HG03139 (cell line): ENCODE measurements at regions not wholly inside any gene's neighbourhood (a gene's known extent, or its start where the extent isn't known, plus 50 kb on each side); places are given as distances from the start of the nearest gene placed in this dataset.
"Not testable (repeated sequence)": the region's sequence is repeated elsewhere in the genome, so short reads cannot be mapped to it uniquely, and the experiment has no call there.

ENCODE experiments used
- ATAC-seq: cut with Tn5 transposase; IDR thresholded peaks from one replicate; pipeline ENCODE4 v1.9.1; 2021; ENCODE audit not compliant: unreplicated experiment

GRCh38 chr5:56733580-56733979, 81.8 kb upstream of the MAP3K1 start:
- no peak for ATAC-seq

GRCh38 chr5:56732121-56732520, 83.2 kb upstream of the MAP3K1 start:
- ATAC-seq: no peak

GRCh38 chr5:56731473-56731872, 83.9 kb upstream of the MAP3K1 start:
- not testable (repeated sequence) for ATAC-seq

- ATAC-seq: no peak
Observed at GRCh38 chr5:56729488-56729887, 85.9 kb upstream of the MAP3K1 start.

- ATAC-seq: no peak
Observed at GRCh38 chr5:56725711-56726411, 89.5 kb upstream of the MAP3K1 start.

GRCh38 chr5:56724857-56725256, 90.5 kb upstream of the MAP3K1 start:
- ATAC-seq: not testable (repeated sequence)

GRCh38 chr5:56722317-56722716, 93.0 kb upstream of the MAP3K1 start:
- ATAC-seq: no peak

GRCh38 chr5:56717253-56717987, 97.9 kb upstream of the MAP3K1 start:
- ATAC-seq: no peak

- no peak for ATAC-seq
Observed at GRCh38 chr5:56715986-56716385, 99.4 kb upstream of the MAP3K1 start.

GRCh38 chr5:56712895-56713591, 102.3 kb upstream of the MAP3K1 start:
- ATAC-seq: no peak

- no peak for ATAC-seq
Observed at GRCh38 chr5:56710826-56711590, 104.3 kb upstream of the MAP3K1 start.

GRCh38 chr5:56706504-56706903, 108.8 kb upstream of the MAP3K1 start:
- no peak for ATAC-seq

GRCh38 chr5:56705217-56705616, 110.1 kb upstream of the MAP3K1 start:
- ATAC-seq: no peak

- ATAC-seq: no peak
Observed at GRCh38 chr5:56703952-56704351, 111.4 kb upstream of the MAP3K1 start.

GRCh38 chr5:56700711-56701110, 114.6 kb upstream of the MAP3K1 start:
- ATAC-seq: no peak

- ATAC-seq: no peak
Observed at GRCh38 chr5:56699538-56699937, 115.8 kb upstream of the MAP3K1 start.

GRCh38 chr5:56698463-56699381, 116.6 kb upstream of the MAP3K1 start:
- ATAC-seq: no peak

- no peak for ATAC-seq
Observed at GRCh38 chr5:56696900-56697299, 118.4 kb upstream of the MAP3K1 start.

- no peak for ATAC-seq
Observed at GRCh38 chr5:56693220-56693579, 122.1 kb upstream of the MAP3K1 start.
